ENCODE measurements at regions not wholly inside any gene's neighbourhood (a gene's known extent, or its start where the extent isn't known, plus 50 kb on each side); places are given as distances from the start of the nearest gene placed in this dataset.

DNA sequence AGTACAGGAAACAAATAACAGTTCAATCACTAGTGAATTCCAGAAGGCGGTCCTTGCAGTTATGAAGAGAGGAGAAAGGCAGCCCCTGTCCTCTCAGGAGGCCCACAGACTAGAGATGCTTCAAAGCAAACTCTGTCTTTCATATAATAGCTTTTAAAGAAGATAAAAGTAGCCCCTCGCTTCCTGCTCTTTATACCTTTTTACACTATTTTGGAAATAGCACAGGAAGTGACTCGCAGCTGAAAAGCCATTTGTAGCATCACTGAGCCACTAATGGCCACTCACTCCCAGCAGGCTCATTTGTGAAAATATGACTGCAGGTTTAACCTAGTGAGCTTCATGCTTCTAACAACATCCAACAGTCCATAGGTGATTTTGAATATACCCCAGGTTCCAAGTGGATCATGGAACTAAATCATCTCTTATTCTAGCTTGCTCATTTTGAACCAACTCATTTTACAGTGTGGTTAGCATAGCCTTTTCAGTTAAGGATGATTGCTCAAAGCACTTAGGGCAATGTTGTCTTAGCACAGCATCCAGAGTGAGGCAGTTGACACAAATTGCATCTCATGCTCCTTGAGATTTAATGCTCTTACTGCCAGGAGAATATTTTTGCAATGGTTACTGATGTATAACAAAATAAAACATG is 136.0 kb upstream of the NRSN1 start:
- no peak overlapping the region for H3K4me3 ChIP-seq
- no peaks in the 10 kb centered on the region for H3K4me1 ChIP-seq
- H3K36me3 ChIP-seq = no peaks in the 10 kb centered on the region
- H3K27me3 ChIP-seq (ENCODE audit: low read depth) = no peaks in the 10 kb centered on the region
- intact Hi-C loops (cut with micrococcal nuclease) = no loop called here
- H3K27ac ChIP-seq (replicated peaks) = no peak overlapping the region
- TF ChIP-seq CTCF (IDR thresholded peaks at IDR 0.05; ENCODE audit: borderline replicate concordance) = no peak
- H3K9me3 ChIP-seq (replicated peaks) = no peaks in the 10 kb centered on the region
- DNase-seq = no peak

DNA sequence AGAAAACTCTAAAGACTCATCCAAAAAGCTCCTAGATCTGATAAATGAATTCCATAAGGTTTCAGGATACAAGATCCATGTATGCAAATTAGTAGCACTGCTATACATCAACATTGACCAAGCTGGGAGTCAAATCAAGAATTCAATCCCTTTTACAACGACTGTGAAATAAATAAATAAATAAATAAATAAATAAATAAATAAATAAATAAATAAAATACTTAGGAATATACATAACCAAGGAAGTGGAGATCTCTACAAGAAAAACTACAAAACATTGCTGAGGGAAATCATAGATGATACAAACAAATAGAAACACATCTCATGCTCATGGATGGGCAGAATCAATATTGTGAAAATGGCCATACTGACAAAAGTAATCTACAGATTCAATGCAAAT is 132.0 kb upstream of the NRSN1 start:
- TF ChIP-seq CTCF (IDR thresholded peaks at IDR 0.05; ENCODE audit: borderline replicate concordance) = no peak
- Histone ChIP-seq H3K27me3 (ENCODE audit: low read depth) (no peaks in the 10 kb centered on the region), H3K4me3 (no peak overlapping the region), H3K36me3 (no peaks in the 10 kb centered on the region), H3K9me3 (replicated peaks) (no peaks in the 10 kb centered on the region), H3K4me1 (no peaks in the 10 kb centered on the region), H3K27ac (replicated peaks) (no peak overlapping the region)
- no peak for DNase-seq
- intact Hi-C loops (cut with micrococcal nuclease) = no loop called here

DNA sequence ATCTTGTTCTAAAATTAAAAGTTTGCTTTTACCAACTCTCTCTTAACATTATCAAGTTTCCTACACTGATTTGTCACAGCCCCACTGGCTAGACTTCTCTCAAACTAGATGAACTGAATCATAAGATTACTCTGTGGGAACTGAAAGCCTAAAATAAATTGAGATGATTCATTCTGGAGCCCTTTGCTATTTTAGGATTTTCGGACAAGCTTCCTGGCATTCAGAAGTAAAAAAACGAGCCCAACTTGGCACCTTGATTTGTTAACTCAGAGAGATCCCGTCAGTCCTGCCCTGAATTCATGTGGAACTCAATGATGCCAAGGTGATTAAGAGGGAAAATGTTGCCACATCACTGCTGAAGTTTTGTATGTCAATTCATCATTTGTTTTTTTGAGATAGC is 122.0 kb upstream of the NRSN1 start:
- peaks cover 8% of the 10 kb centered on the region for H3K4me1 ChIP-seq
- intact Hi-C loops (cut with micrococcal nuclease) = no loop called here
- DNase-seq = no peak

DNA sequence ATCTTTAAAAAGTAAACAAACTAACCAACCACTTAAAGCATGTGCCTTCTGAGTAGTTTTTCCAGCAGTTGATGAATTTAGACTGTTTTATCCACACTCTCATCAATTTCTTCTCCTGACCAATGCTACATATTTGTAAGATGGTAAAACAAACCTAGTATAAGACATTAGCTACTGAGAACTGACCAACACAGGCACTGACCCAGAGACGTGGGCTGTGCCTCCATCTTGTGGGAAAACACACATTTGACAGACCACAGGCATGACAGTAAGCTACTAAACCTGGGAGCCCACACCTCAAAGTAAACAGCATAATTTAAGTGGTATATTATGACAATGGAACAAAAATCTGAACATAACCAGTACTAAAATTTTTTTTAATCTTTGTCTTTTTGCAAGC is 121.4 kb upstream of the NRSN1 start:
- Histone ChIP-seq H3K4me3 (no peak overlapping the region), H3K4me1 (peaks cover 8% of the 10 kb centered on the region), H3K36me3 (no peaks in the 10 kb centered on the region), H3K27me3 (ENCODE audit: low read depth) (no peaks in the 10 kb centered on the region), H3K9me3 (replicated peaks) (no peaks in the 10 kb centered on the region), H3K27ac (replicated peaks) (no peak overlapping the region)
- TF ChIP-seq CTCF (IDR thresholded peaks at IDR 0.05; ENCODE audit: borderline replicate concordance) = no peak
- intact Hi-C loops (cut with micrococcal nuclease) = no loop called here
- DNase-seq = no peak

More for the DNA sequence above, 122.0 kb upstream of the NRSN1 start:
- no peak for TF ChIP-seq CTCF (IDR thresholded peaks at IDR 0.05; ENCODE audit: borderline replicate concordance)
- Histone ChIP-seq H3K27me3 (ENCODE audit: low read depth) (no peaks in the 10 kb centered on the region), H3K27ac (replicated peaks) (no peak overlapping the region), H3K4me3 (no peak overlapping the region), H3K9me3 (replicated peaks) (no peaks in the 10 kb centered on the region), H3K36me3 (no peaks in the 10 kb centered on the region)

DNA sequence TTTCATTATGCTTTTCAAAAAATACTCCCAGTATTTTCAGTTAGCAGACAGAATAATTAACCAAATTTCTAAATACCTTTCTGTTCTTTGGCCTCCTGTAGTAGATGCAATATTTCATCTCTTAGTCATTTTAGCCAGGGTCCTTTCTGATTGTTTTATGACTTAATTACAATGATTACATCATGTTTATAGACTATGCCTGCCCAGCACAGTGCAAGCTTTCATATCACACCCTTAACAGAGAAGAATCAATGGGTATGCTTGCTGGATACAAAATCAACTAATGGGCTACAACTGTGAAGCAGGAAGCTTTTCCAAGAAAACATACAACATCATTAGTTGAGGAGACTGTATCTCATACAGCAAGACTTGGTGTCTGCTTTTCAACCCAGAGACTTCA is 119.8 kb upstream of the NRSN1 start:
- TF ChIP-seq CTCF (IDR thresholded peaks at IDR 0.05; ENCODE audit: borderline replicate concordance) = no peak
- Histone ChIP-seq H3K4me1 (peaks cover 8% of the 10 kb centered on the region), H3K27ac (replicated peaks) (no peak overlapping the region), H3K4me3 (no peak overlapping the region), H3K9me3 (replicated peaks) (no peaks in the 10 kb centered on the region), H3K27me3 (ENCODE audit: low read depth) (no peaks in the 10 kb centered on the region), H3K36me3 (no peaks in the 10 kb centered on the region)
- intact Hi-C loops (cut with micrococcal nuclease) = no loop called here
- no peak for DNase-seq

Measured in left ventricle myocardium inferior (tissue), 1 donor.